Stomach (tissue), 4 donors: ENCODE measurements at regions not wholly inside any gene's neighbourhood (a gene's known extent, or its start where the extent isn't known, plus 50 kb on each side); places are given as distances from the start of the nearest gene placed in this dataset.

Experiments
- EP300 ChIP-seq: sonication (generic); formaldehyde crosslinking; IDR thresholded peaks from one replicate; pipeline ENCODE4 v1.6.1; 2017; ENCODE audit warnings: antibody characterized with exemption
- POLR2AphosphoS5 ChIP-seq, 3 donors: sonication (generic); formaldehyde crosslinking; IDR thresholded peaks; one replicate each; pipeline ENCODE4 v1.6.1; 2016; ENCODE audit warnings: antibody characterized with exemption in 3 of 3
- TF ChIP-seq, protein P1 (sequence below), 7 experiments: fragments of 450-650 bp in 4 of 7; fragments of 200-600 bp in 3 of 7; sonication (generic) in 3 of 7; IDR thresholded peaks; one replicate each; pipeline ENCODE4 v1.5.1; 2016 to 2019; ENCODE audit warnings: antibody characterized with exemption in 7 of 7, control low read depth in 2 of 7, mild to moderate bottlenecking in 1 of 7

DNA sequence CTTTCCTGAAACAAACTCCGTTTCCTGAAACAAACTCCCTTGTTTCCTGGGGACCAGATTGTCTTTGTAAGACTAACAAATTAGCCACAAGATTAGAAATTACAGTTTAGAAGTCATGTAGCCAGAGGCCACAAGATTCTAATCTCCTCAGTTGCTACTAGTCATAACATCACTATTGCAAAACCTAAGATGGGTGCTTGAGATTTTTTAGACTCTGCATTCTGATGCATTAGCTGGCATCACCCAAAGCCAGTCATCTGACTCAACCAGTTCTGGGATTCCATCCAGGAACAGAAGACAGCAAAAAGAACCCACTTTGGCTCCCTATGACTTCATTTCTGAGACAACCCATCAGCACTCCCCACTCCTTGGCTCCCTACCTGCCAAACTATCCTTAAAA is 367.9 kb upstream of the MBL2 start:
- TF ChIP-seq, protein P1, sequence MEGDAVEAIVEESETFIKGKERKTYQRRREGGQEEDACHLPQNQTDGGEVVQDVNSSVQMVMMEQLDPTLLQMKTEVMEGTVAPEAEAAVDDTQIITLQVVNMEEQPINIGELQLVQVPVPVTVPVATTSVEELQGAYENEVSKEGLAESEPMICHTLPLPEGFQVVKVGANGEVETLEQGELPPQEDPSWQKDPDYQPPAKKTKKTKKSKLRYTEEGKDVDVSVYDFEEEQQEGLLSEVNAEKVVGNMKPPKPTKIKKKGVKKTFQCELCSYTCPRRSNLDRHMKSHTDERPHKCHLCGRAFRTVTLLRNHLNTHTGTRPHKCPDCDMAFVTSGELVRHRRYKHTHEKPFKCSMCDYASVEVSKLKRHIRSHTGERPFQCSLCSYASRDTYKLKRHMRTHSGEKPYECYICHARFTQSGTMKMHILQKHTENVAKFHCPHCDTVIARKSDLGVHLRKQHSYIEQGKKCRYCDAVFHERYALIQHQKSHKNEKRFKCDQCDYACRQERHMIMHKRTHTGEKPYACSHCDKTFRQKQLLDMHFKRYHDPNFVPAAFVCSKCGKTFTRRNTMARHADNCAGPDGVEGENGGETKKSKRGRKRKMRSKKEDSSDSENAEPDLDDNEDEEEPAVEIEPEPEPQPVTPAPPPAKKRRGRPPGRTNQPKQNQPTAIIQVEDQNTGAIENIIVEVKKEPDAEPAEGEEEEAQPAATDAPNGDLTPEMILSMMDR (IDR thresholded peaks at IDR 0.05): no peak
- TF ChIP-seq POLR2AphosphoS5 (IDR thresholded peaks at IDR 0.05) (no peak), EP300 (no peak)
